ENCODE measurements at regions not wholly inside any gene's neighbourhood (a gene's known extent, or its start where the extent isn't known, plus 50 kb on each side); places are given as distances from the start of the nearest gene placed in this dataset.

GRCh38 chr3:5296362-5296761 lies 108.9 kb downstream of the EDEM1 start:
- TF ChIP-seq CTCF (IDR thresholded peaks at IDR 0.05; ENCODE audit: insufficient read depth, low read length, poor library complexity, severe bottlenecking) (no peak), EZH2phosphoT487 (conservative IDR thresholded peaks at IDR 0.05; ENCODE audit: low read length) (no peak)
